HepG2 (cell line): ENCODE measurements at regions not wholly inside any gene's neighbourhood (a gene's known extent, or its start where the extent isn't known, plus 50 kb on each side); places are given as distances from the start of the nearest gene placed in this dataset.

Experiments used
- ATAC-seq: fragments of 200-7000 bp; cut with Tn5 transposase; 3 replicates; pipeline ENCODE4 v1.9.1; 2020; ENCODE audit warnings: mild to moderate bottlenecking, moderate library complexity
- BruUV-seq: library from RNA; stranded (reverse); fragments of 400-500 nt; replicated peaks from 2 replicates; lab custom pipeline; 2021; lab: Mats Ljungman, UMichigan
- CTCF ChIA-PET: fragments of 300-600 bp; formaldehyde crosslinking; extraction: SDS; loops from one replicate; lab custom pipeline; 2021; ENCODE audit warnings: low total read pairs, inconsistent platforms, low intra/inter-chr PET ratio; lab: Yijun Ruan, JAX
- POLR2A ChIA-PET: fragments of 350-600 bp; sonication (Branson Sonifier 250); formaldehyde crosslinking; loops from one replicate; lab custom pipeline; 2020; ENCODE audit warnings: antibody characterized with exemption, inconsistent platforms; lab: Yijun Ruan, JAX
- DNase-seq: peaks from one replicate; pipeline ENCODE4 v3.0.0-alpha.2; 2015; ENCODE audit warnings: low spot score
- FAIRE-seq: peaks from 3 replicates; lab custom pipeline; 2011; peaks lifted over from hg19 to GRCh38; lab: Jason Lieb, UNC
- H2AFZ ChIP-seq: one replicate; pipeline ENCODE4 v1.6.1; 2011; ENCODE audit warnings: low read length, inconsistent platforms
- H3K27ac ChIP-seq: fragments of 300-600 bp; 3 replicates; pipeline ENCODE4 v1.8.0; 2011; ENCODE audit warnings: mixed run types, mild to moderate bottlenecking, mixed read lengths, low read length, inconsistent platforms; ENCODE audit not compliant: insufficient read depth; ENCODE audit errors: extremely low read length
- H3K27me3 ChIP-seq, 2 experiments: fragments of 200-600 bp in 1 of 2; 2 replicates in 1 of 2; 3 replicates in 1 of 2; pipeline versions ENCODE4 v1.6.0 to v1.8.0; 2011; ENCODE audit warnings: low read length in 2 of 2, mild to moderate bottlenecking in 2 of 2, moderate library complexity in 2 of 2, inconsistent platforms in 1 of 2; ENCODE audit not compliant: insufficient read depth in 2 of 2, control insufficient read depth in 1 of 2
- H3K36me3 ChIP-seq, 2 experiments: fragments of 200-600 bp in 1 of 2; replicated peaks in 1 of 2; 2 replicates in 1 of 2; 3 replicates in 1 of 2; pipeline versions ENCODE4 v1.5.1 to v1.8.0; 2011; ENCODE audit warnings: low read length in 2 of 2, inconsistent platforms in 1 of 2; ENCODE audit not compliant: insufficient read depth in 2 of 2, control insufficient read depth in 1 of 2
- H3K4me1 ChIP-seq: 2 replicates; pipeline ENCODE4 v1.5.1; 2012; ENCODE audit warnings: low read length, inconsistent platforms; ENCODE audit not compliant: insufficient read depth
- H3K4me2 ChIP-seq: 2 replicates; pipeline ENCODE4 v1.6.0; 2011; ENCODE audit warnings: low read depth, low read length, inconsistent platforms
- H3K4me3 ChIP-seq, 3 experiments: fragments of 200-600 bp in 1 of 3; sonication (generic), shearing (Covaris generic) in 1 of 3; replicated peaks in 1 of 3; 2 replicates each; pipeline ENCODE4 v1.5.1; 2011 to 2016; ENCODE audit warnings: low read length in 3 of 3, inconsistent platforms in 2 of 3, low read depth in 2 of 3, mild to moderate bottlenecking in 2 of 3, control low read depth in 1 of 3, mixed read lengths in 1 of 3; ENCODE audit not compliant: insufficient read depth in 1 of 3
- H3K79me2 ChIP-seq: one replicate; pipeline ENCODE4 v1.6.1; 2011; ENCODE audit warnings: low read length, inconsistent platforms; ENCODE audit not compliant: insufficient read depth
- H3K9ac ChIP-seq: 2 replicates; pipeline ENCODE4 v1.6.0; 2011; ENCODE audit warnings: mild to moderate bottlenecking, low read depth, low read length, inconsistent platforms; ENCODE audit not compliant: insufficient read depth
- H3K9me3 ChIP-seq: 2 replicates; pipeline ENCODE4 v1.5.1; 2012; ENCODE audit warnings: mild to moderate bottlenecking, low read length
- H4K20me1 ChIP-seq: 2 replicates; pipeline ENCODE4 v1.6.0; 2011; ENCODE audit warnings: inconsistent platforms, mild to moderate bottlenecking, low read length, moderate library complexity; ENCODE audit not compliant: insufficient read depth
- MAFF ChIP-seq: IDR thresholded peaks from 2 replicates; pipeline ENCODE4 v1.6.1; 2011; ENCODE audit warnings: low read depth, low read length, improper control_type of control experiment
- MAFK ChIP-seq, 2 experiments: IDR thresholded peaks in 1 of 2; conservative IDR thresholded peaks in 1 of 2; 2 replicates each; pipeline ENCODE4 v1.6.1; 2011; ENCODE audit warnings: improper control_type of control experiment in 2 of 2, low read length in 2 of 2
- MIER2 ChIP-seq: IDR thresholded peaks from 2 replicates; pipeline ENCODE4 v1.6.1; 2016; ENCODE audit warnings: missing biosample characterization, missing genetic modification reagents
- WGBS: methylation state at CpG from one replicate; pipeline ENCODE4 v1.1.6; 2017; ENCODE audit warnings: low lambda C conversion rate; 5-methylcytosine and 5-hydroxymethylcytosine counted together
- in situ Hi-C: cut with HindIII; loops from 2 replicates; pipeline ENCODE4 v1.10.0; 2017; ENCODE audit warnings: low pct_unique_long_range_greater_than_20kb; ENCODE audit not compliant: extremely low pct_ligation_motif_present
- intact Hi-C: fragments of 100-400 bp; cut with micrococcal nuclease; formaldehyde crosslinking; loops from one replicate; pipeline ENCODE4 v1.10.0; 2022; ENCODE audit not compliant: unreplicated experiment
- TF ChIP-seq, protein P1 (sequence below): IDR thresholded peaks from 2 replicates; pipeline ENCODE4 v1.6.1; 2016

DNA sequence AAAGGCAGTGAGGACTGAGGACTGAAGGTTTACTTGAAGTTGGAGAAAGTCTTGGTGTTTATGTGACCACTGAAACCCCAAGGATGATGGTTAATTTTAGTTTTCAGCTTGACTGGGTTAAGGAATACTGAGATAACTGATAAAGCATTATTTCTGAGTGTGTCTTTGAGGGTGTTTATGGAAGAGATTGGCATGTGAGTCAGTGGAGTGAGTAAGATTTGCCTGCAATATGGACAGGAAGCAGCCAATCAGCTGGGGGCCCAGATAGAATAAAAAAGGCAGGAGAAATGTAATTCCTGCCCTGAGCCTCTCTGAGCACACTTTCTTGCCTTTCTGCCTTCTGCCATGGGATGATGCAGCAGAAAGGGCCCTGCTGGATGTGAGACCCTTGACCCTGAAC, 92.4 kb downstream of the KBTBD8 start:
- in situ Hi-C loops = no loop called here
- no peak overlapping the region for H2AFZ ChIP-seq
- DNase-seq = no peak
- FAIRE-seq = no peak
- intact Hi-C loops = no loop called here
- POLR2A ChIA-PET = no interaction called here
- no peaks in the 10 kb centered on the region for H3K9me3 ChIP-seq
- H3K4me3 ChIP-seq = no peak overlapping the region
- no peaks in the 10 kb centered on the region for H3K4me1 ChIP-seq
- CTCF ChIA-PET = no interaction called here
- no TSS peak for BruUV-seq
- H3K27ac ChIP-seq = no peak overlapping the region
- H4K20me1 ChIP-seq = no peaks in the 10 kb centered on the region
- no peaks in the 10 kb centered on the region for H3K27me3 ChIP-seq
- no peak for ATAC-seq
- no peak overlapping the region for H3K4me2 ChIP-seq
- TF ChIP-seq, protein P1, sequence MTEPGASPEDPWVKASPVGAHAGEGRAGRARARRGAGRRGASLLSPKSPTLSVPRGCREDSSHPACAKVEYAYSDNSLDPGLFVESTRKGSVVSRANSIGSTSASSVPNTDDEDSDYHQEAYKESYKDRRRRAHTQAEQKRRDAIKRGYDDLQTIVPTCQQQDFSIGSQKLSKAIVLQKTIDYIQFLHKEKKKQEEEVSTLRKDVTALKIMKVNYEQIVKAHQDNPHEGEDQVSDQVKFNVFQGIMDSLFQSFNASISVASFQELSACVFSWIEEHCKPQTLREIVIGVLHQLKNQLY (CRISPR knock-in tag) = no peak
- H3K79me2 ChIP-seq = no peaks in the 10 kb centered on the region
- H3K36me3 ChIP-seq = no peaks in the 10 kb centered on the region
- no peak overlapping the region for H3K9ac ChIP-seq

DNA sequence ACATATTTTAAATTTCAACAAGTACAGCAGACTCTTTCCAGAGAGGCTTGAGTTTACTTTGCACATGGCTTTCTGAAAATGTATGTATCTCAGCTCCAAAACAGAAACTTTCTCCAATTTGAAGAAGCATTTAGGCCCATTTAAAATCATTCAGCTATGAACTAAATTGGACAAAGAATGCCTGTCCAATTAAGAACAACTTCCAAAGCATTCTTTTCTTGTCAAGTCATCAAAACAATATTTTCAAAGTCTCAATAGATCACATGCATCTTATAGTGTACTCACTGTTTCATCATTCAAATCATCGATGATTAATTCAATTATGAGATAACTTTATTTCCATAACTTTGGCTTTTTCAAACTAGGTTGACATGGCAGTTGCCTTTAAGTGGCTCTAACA, 95.2 kb downstream of the KBTBD8 start:
- no peaks in the 10 kb centered on the region for H4K20me1 ChIP-seq
- H3K79me2 ChIP-seq = no peaks in the 10 kb centered on the region
- ChIA-PET CTCF (no interaction called here), POLR2A (no interaction called here)
- FAIRE-seq (no peak), ATAC-seq (no peak), DNase-seq (no peak)
- TF ChIP-seq MIER2 (CRISPR knock-in tag) = no peak
- peak; percentile 62 for TF ChIP-seq MAFK (conservative IDR thresholded peaks at IDR 0.05 in 1 of 2, IDR thresholded peaks at IDR 0.05 in 1 of 2; ENCODE audit: low read length in 2 of 2)
- peak; percentile 60 for TF ChIP-seq MAFF
- in situ Hi-C loops = no loop called here
- BruUV-seq = no TSS peak
- no peak overlapping the region for H3K4me2 ChIP-seq
- no peaks in the 10 kb centered on the region for H3K9me3 ChIP-seq
- intact Hi-C loops = no loop called here
- no peak overlapping the region for H3K9ac ChIP-seq
- WGBS = 0% methylated on average over 1 of the region's 1 CpG
- no peaks in the 10 kb centered on the region for H3K27me3 ChIP-seq
- no peaks in the 10 kb centered on the region for H3K36me3 ChIP-seq
- no peak overlapping the region for H3K4me3 ChIP-seq
- no peak overlapping the region for H3K27ac ChIP-seq
- no peak overlapping the region for H2AFZ ChIP-seq
- no peaks in the 10 kb centered on the region for H3K4me1 ChIP-seq
